SK-N-SH treated with all-trans-retinoic acid at 6 μM for 48 hours (cell line): ENCODE measurements at regions not wholly inside any gene's neighbourhood (a gene's known extent, or its start where the extent isn't known, plus 50 kb on each side); places are given as distances from the start of the nearest gene placed in this dataset.

ENCODE experiments used
- ARNTL ChIP-seq: fragments of 450-650 bp; formaldehyde crosslinking; IDR thresholded peaks from 2 replicates; pipeline ENCODE4 v1.5.0; 2020; ENCODE audit warnings: low read depth, mild to moderate bottlenecking, moderate library complexity, borderline replicate concordance
- BACH2 ChIP-seq: fragments of 250-450 bp; sonication (Bioruptor Pico); IDR thresholded peaks from 2 replicates; pipeline ENCODE4 v1.9.0; 2021; ENCODE audit warnings: mild to moderate bottlenecking, borderline replicate concordance
- CSDC2 ChIP-seq: fragments of 250-450 bp; sonication (Bioruptor Pico); IDR thresholded peaks from 2 replicates; pipeline ENCODE4 v1.5.0; 2020; ENCODE audit warnings: mild to moderate bottlenecking, moderate library complexity
- CSRNP3 ChIP-seq: fragments of 250-450 bp; sonication (Bioruptor Pico); IDR thresholded peaks from 2 replicates; pipeline ENCODE4 v1.5.1; 2021; ENCODE audit warnings: mild to moderate bottlenecking, moderate library complexity
- ESRRG ChIP-seq: fragments of 250-450 bp; sonication (Bioruptor Pico); IDR thresholded peaks from 2 replicates; pipeline ENCODE4 v1.6.1; 2021; ENCODE audit warnings: mild to moderate bottlenecking
- ISL1 ChIP-seq: fragments of 250-450 bp; sonication (Bioruptor Pico); IDR thresholded peaks from 2 replicates; pipeline ENCODE4 v2.1.2; 2022; ENCODE audit warnings: mild to moderate bottlenecking, moderate library complexity
- PATZ1 ChIP-seq: fragments of 250-450 bp; sonication (Bioruptor Pico); IDR thresholded peaks from 2 replicates; pipeline ENCODE4 v1.8.0; 2020; ENCODE audit warnings: mild to moderate bottlenecking, moderate library complexity, borderline replicate concordance
- POU6F1 ChIP-seq: fragments of 250-450 bp; sonication (Bioruptor Pico); IDR thresholded peaks from 2 replicates; pipeline ENCODE4 v1.8.0; 2021; ENCODE audit warnings: low read depth, mild to moderate bottlenecking, moderate library complexity, borderline replicate concordance
- PPARA ChIP-seq: fragments of 250-450 bp; sonication (Bioruptor Pico); IDR thresholded peaks from 2 replicates; pipeline ENCODE4 v1.5.0; 2020; ENCODE audit warnings: mild to moderate bottlenecking, borderline replicate concordance
- RARB ChIP-seq: fragments of 250-450 bp; sonication (Bioruptor Pico); IDR thresholded peaks from 2 replicates; pipeline ENCODE4 v1.8.0; 2021; ENCODE audit warnings: mild to moderate bottlenecking, moderate library complexity
- TCF4 ChIP-seq: fragments of 250-450 bp; sonication (Bioruptor Pico); IDR thresholded peaks from 2 replicates; pipeline ENCODE4 v1.8.0; 2021; ENCODE audit warnings: mild to moderate bottlenecking, moderate library complexity, borderline replicate concordance
- TSHZ2 ChIP-seq: fragments of 250-450 bp; sonication (Bioruptor Pico); IDR thresholded peaks from 2 replicates; pipeline ENCODE4 v1.5.0; 2020; ENCODE audit warnings: mild to moderate bottlenecking, moderate library complexity
- ZC3H10 ChIP-seq: fragments of 250-450 bp; sonication (Bioruptor Pico); IDR thresholded peaks from 2 replicates; pipeline ENCODE4 v1.5.1; 2021; ENCODE audit warnings: mild to moderate bottlenecking, moderate library complexity
- ZFP3 ChIP-seq: fragments of 250-450 bp; sonication (Bioruptor Pico); IDR thresholded peaks from 2 replicates; pipeline ENCODE4 v1.5.0; 2020; ENCODE audit warnings: mild to moderate bottlenecking, moderate library complexity

GRCh38 chr6:90818163-90818562, 231.3 kb upstream of the MAP3K7 start:
- no peak for TF ChIP-seq BACH2
- TF ChIP-seq RARB (CRISPR knock-in tag) = no peak
- TF ChIP-seq TSHZ2 (CRISPR knock-in tag) = no peak
- TF ChIP-seq CSDC2 (CRISPR knock-in tag) = no peak
- TF ChIP-seq CSRNP3 (CRISPR knock-in tag) = no peak
- TF ChIP-seq POU6F1 = no peak
- TF ChIP-seq TCF4 (CRISPR knock-in tag) = no peak
- no peak for TF ChIP-seq PATZ1
- TF ChIP-seq ISL1 (CRISPR knock-in tag) = no peak
- no peak for TF ChIP-seq ESRRG (CRISPR knock-in tag)
- no peak for TF ChIP-seq PPARA (CRISPR knock-in tag)
- TF ChIP-seq ARNTL (CRISPR knock-in tag) = no peak
- no peak for TF ChIP-seq ZFP3 (CRISPR knock-in tag)
- TF ChIP-seq ZC3H10 (CRISPR knock-in tag) = no peak
